HCEC 1CT (cell line): ENCODE measurements at regions not wholly inside any gene's neighbourhood (a gene's known extent, or its start where the extent isn't known, plus 50 kb on each side); places are given as distances from the start of the nearest gene placed in this dataset.

Source experiments
- DNase-seq: peaks from one replicate; pipeline ENCODE4 v3.0.0-alpha.2; 2017

DNA sequence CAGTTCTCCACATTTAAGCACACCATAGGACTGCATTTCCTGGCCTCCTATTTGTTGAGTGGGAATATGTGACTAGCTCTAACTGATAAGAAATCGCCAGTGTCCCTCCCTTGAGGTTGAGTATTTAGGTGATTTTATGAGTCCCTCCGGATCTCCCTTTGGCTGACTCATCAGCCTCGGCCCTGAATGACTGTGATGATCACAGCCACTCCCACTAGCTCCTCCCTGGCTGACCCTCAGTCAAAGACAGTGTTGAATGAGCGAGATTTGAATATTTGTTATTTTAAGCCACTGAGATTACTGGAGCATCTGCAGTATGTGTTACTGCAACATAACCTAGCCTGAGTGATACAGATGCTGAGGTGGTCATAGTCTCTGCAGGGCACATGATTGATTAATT is 515.3 kb downstream of the EPHB1 start:
- no peak for DNase-seq

- no peak for DNase-seq
Observed at GRCh38 chr3:135311699-135312098, 516.6 kb downstream of the EPHB1 start.

GRCh38 chr3:135314237-135314636 is 519.2 kb downstream of the EPHB1 start:
- no peak for DNase-seq

DNA sequence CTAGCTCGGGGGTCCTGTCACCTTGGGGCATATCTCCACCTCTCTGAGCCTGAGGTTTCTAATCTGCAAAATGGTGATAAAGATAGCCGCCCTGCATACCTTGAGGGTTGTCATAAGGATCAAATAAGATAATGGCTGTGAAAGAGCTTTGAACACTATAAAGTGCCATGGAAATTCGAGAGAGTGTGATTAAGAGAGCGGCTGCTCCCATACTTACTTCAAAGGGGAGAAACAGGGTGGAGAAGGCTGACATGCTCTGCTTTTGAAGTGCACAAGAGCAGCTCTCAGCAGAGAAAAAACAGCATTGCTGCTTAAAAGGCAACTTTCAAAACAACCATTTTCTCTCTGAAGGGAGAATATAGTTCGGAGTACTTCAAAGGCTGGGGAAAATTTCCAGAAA is 529.2 kb downstream of the EPHB1 start:
- no peak for DNase-seq

GRCh38 chr3:135325096-135325495 is 530.0 kb downstream of the EPHB1 start:
- no peak for DNase-seq

- no peak for DNase-seq
Observed at GRCh38 chr3:135325726-135326235, 530.7 kb downstream of the EPHB1 start.

DNA sequence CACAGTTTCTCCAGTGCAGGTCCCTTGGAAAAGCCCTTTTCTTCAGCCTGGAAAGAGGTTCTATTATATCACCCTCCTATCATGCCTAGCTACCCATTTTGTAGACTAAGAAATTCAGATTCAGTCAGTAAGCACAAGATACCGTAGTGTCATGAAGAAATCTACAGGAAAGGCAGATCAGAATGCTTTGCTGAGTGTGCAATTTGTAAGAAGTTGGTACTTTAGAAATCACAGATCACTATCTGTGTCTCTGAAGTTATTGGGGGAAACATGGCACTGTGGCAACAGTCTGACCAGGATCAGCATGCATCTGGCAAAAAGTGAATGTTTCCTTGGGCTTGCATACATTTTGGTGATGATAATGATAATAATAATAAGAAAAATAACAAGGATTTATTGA is 531.8 kb downstream of the EPHB1 start:
- no peak for DNase-seq

GRCh38 chr3:135328036-135328435 is 533.0 kb downstream of the EPHB1 start:
- DNase-seq = no peak

- DNase-seq = no peak
Observed at GRCh38 chr3:135329479-135329878, 534.4 kb downstream of the EPHB1 start.

- DNase-seq = no peak
Observed at GRCh38 chr3:135337192-135337591, 542.1 kb downstream of the EPHB1 start.

GRCh38 chr3:135348690-135349089 is 553.6 kb downstream of the EPHB1 start:
- no peak for DNase-seq

GRCh38 chr3:135349254-135349948 is 554.3 kb downstream of the EPHB1 start:
- no peak for DNase-seq

GRCh38 chr3:135352213-135352612 is 557.2 kb downstream of the EPHB1 start:
- DNase-seq = no peak

DNA sequence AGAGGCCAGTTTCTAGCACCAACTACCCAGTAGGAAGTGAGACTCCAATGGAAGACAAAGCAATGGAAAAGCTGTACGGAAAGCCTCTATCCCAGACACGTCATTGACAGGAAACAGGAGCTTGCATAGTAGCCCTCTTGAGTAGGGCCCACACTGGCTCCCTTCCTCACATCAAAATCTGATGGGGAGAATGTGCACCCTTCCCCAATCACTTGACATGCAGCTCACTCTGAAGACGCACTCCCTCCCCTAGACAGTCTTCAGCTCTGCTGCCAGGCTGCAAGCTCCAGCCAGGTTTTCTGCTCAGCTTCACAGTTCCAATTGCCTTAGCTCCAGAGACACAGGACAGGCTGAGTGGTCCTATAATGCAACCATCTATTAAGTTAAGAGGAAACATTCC is 567.8 kb downstream of the EPHB1 start:
- DNase-seq = no peak

DNA sequence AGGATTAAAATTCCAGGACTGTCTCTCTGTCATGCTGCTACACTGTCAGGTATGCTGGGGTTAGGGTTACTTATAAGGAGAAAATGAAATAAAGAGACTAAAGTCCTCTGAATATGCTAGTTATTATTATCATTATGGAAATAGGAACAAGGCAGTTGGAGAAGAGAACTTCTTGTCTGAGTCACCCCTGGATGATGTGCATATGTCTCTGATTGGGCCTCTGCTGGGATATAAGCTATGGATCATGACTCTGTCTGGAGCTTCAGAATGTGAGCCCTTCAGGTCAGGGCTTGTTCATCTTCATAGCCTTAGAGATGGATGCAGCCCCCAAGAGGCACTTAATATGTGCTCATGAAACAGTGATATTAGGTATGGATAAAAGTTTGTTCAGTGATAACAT is 569.6 kb downstream of the EPHB1 start:
- DNase-seq = no peak

- DNase-seq = no peak
Observed at GRCh38 chr3:135366816-135367215, 571.8 kb downstream of the EPHB1 start.

GRCh38 chr3:135368316-135368715 is 573.3 kb downstream of the EPHB1 start:
- DNase-seq = no peak

DNA sequence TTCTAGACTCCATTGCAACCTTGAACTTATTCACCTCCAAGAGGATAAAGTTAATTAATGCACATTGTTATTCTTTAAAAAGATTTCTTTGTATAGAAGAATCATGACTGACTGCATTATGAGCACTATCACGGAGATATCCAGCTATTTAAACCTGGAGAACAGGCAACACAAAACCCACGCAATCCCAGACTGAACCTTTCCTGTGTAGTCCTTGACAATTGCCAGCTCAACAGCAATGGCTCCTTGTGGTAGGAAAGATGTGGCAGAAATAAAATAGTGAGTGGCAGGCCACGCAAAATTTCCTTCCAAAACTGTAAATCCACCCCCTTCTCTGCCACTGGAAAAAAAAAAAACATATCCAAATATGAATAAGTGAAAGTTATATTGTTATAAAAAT is 573.7 kb downstream of the EPHB1 start:
- DNase-seq = no peak

GRCh38 chr3:135374571-135374970 is 579.5 kb downstream of the EPHB1 start:
- no peak for DNase-seq

DNA sequence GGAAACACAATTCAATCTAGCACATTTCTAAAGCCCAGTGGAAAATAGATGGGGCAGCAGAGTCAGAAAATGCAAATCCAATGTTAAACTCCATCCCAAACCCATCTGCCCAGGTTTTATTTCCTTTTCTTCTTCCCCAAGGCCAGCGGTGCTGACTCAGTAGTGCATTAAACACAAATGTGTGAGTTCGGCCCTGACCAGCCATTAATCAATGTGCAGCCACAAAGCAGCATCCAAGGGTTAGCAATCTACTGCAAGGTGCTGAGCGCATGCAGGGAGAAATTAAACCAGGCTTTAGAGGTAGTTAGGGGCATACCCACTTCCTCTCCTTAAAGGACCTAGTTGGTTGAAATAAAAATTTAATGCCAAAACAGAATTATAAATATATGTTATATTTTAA is 583.3 kb upstream of the PPP2R3A start:
- no peak for DNase-seq

- DNase-seq = no peak
Observed at GRCh38 chr3:135382621-135383020, 582.9 kb upstream of the PPP2R3A start.

DNA sequence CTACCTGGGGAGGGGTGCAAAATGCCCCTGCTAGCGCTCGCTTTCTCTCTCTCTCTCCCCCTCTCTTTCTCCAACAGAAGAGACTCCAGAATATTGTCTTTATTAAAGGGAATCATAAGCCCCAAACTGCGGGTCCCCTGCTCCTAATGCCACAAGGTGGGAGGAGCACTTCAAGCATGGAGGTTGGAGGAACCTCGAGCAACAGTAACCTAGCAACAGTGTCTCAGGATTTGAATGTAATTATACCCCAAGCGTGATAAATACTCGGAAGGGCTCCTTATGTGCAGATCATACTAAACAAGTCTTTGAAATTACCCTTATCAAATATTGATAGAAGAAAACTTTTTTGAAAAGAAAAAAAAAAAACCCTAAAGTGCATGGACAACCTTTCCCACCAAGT is 582.2 kb upstream of the PPP2R3A start:
- no peak for DNase-seq

DNA sequence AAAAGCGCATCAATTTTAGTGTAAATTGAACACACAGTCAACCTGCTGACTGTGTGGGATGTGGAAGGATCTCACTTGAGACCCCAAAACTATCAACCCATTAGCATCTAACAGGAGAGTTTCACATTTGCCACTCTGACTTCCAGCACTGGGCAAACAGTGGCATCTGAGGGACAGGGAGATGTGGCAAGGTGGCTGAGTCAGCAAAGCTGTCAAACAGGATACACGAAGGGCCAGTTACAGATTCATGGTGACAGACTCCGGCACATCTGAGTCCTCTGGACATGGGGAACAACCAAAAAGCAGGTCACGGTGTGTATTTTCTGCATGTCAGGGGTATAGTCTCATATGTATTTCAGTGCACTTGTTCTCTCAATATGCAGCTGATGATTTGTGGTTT is 573.4 kb upstream of the PPP2R3A start:
- DNase-seq = no peak

DNA sequence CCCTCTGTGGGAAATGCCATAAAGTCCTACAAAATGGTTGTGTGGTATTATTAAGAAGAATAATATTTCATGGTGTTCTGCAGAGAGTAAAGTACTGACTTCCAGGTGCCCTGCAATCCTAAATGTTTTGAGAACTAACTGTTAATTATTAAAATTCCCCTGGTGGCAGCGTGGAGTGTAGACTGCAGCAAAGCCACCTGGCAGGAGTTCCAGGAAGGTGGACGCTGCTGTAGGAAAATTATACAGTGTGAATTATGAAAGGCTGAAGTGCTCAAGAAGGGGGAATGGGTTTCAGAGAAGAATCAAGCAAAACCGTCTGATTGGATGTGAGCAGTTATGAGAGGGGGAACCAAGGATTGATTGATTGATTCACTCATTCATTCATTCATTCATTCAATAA is 572.4 kb upstream of the PPP2R3A start:
- no peak for DNase-seq

GRCh38 chr3:135393898-135394525 is 571.5 kb upstream of the PPP2R3A start:
- DNase-seq = no peak
